GM21515 (cell line): ENCODE measurements at regions not wholly inside any gene's neighbourhood (a gene's known extent, or its start where the extent isn't known, plus 50 kb on each side); places are given as distances from the start of the nearest gene placed in this dataset.
A peak's percentile ranks its signal among the peaks of the same experiment; 100 is the strongest.
"Not testable (repeated sequence)": the region's sequence is repeated elsewhere in the genome, so short reads cannot be mapped to it uniquely, and the experiment has no call there.

Experiments used
- ATAC-seq: cut with Tn5 transposase; IDR thresholded peaks from one replicate; pipeline ENCODE4 v1.9.1; 2021; ENCODE audit not compliant: unreplicated experiment

DNA sequence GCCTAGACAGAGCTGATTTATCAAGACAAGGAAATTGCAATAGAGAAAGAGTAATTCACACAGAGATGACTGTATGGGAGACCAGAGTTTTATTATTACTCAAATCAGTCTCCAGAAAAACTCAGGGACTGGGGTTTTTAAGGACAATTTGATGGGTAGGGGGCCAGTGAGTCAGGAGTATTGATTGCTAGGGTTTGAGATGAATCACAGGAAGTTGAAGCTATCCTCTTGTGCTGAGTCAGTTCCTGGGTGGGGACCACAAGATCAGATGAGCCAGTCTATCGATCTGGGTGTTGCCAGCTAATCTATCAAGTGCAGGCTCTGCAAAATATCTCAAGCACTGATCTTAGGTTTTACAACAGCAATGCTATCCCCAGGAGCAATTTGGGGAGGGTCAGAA lies 87.4 kb upstream of the TGIF2LY start:
- ATAC-seq = not testable (repeated sequence)

DNA sequence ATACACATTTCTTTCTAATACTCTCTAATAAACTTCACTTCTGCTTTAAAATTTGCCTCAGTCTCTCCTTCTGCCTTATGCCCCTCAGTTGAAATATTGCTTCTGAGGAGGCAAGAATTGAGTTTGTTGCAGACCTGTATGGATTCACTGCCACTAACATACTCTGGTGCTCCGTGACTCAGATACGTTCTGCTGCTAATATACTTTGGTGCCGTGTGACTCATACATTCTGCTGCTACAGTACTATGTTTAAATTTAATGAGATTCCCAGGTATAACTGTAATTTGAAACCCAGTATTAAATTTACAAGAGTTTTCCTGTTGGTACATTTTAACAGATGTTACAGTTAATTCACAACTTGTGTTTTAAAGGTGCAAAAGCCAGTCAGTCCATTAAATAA lies 84.3 kb upstream of the TGIF2LY start:
- not testable (repeated sequence) for ATAC-seq

DNA sequence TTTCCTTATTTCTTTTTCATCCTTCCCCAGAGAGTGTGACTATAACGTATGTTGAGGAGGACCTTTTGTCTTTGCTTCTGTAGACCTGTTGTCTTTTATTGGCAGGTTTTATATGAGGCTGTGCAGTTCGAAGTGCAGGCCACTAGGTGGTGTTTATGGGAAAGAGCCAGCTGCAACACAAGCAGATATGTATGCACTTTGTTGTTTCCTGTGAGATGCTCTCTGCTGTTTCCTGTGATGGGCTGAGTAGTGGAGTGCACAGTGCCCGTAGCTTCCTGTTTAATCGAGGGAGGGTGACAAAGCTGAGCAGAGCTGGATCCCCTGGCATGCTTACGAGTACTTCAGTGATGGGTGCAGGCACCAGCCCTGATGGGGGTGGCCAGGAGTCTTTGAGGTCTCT lies 51.8 kb upstream of the TGIF2LY start:
- ATAC-seq = peak; percentile 98
